Fibroblast of lung (primary cell): ENCODE measurements at regions not wholly inside any gene's neighbourhood (a gene's known extent, or its start where the extent isn't known, plus 50 kb on each side); places are given as distances from the start of the nearest gene placed in this dataset.
"Not testable (repeated sequence)": the region's sequence is repeated elsewhere in the genome, so short reads cannot be mapped to it uniquely, and the experiment has no call there.

ENCODE experiments used
- DNase-seq, 2 donors: peaks; one replicate each; pipeline versions ENCODE4 v3.0.0 to v3.0.0-alpha.2; 2010; ENCODE audit warnings: low read depth in 2 of 2
- H2AFZ ChIP-seq: 2 replicates; pipeline ENCODE4 v1.5.1; 2012; ENCODE audit warnings: low read length, control low read depth, inconsistent platforms
- H3K27ac ChIP-seq: 2 replicates; pipeline ENCODE4 v1.5.1; 2011; ENCODE audit warnings: low read length, control low read depth; ENCODE audit not compliant: insufficient read depth
- H3K27me3 ChIP-seq: 2 replicates; pipeline ENCODE4 v1.5.1; 2011; ENCODE audit warnings: mild to moderate bottlenecking, low read length; ENCODE audit not compliant: control insufficient read depth, insufficient read depth
- H3K36me3 ChIP-seq: 2 replicates; pipeline ENCODE4 v1.5.1; 2011; ENCODE audit warnings: low read length; ENCODE audit not compliant: control insufficient read depth, insufficient read depth
- H3K4me1 ChIP-seq: 2 replicates; pipeline ENCODE4 v1.5.1; 2011; ENCODE audit warnings: low read length; ENCODE audit not compliant: control insufficient read depth, insufficient read depth; ENCODE audit errors: extremely low read depth
- H3K4me2 ChIP-seq: 2 replicates; pipeline ENCODE4 v1.5.1; 2011; ENCODE audit warnings: low read length, control low read depth; ENCODE audit not compliant: insufficient read depth; ENCODE audit errors: extremely low read depth
- H3K4me3 ChIP-seq, 4 experiments: fragments of 200-600 bp in 1 of 4; sonication (generic) in 1 of 4; replicated peaks in 1 of 4; 2 replicates each; pipeline ENCODE4 v1.5.1; 2011 to 2016; ENCODE audit warnings: low read length in 4 of 4, low read depth in 3 of 4, mild to moderate bottlenecking in 3 of 4, control low read depth in 2 of 4, inconsistent platforms in 1 of 4, mixed read lengths in 1 of 4; ENCODE audit not compliant: insufficient read depth in 1 of 4; ENCODE audit errors: control extremely low read depth in 1 of 4
- H3K79me2 ChIP-seq: 2 replicates; pipeline ENCODE4 v1.5.1; 2012; ENCODE audit warnings: mild to moderate bottlenecking, low read length, inconsistent platforms; ENCODE audit not compliant: control insufficient read depth, insufficient read depth
- H3K9ac ChIP-seq: 2 replicates; pipeline ENCODE4 v1.5.1; 2011; ENCODE audit warnings: mild to moderate bottlenecking, low read length, control low read depth; ENCODE audit not compliant: insufficient read depth
- H3K9me3 ChIP-seq: 2 replicates; pipeline ENCODE4 v1.5.1; 2012; ENCODE audit warnings: low read depth, low read length; ENCODE audit not compliant: control insufficient read depth, insufficient read depth
- H4K20me1 ChIP-seq: 2 replicates; pipeline ENCODE4 v1.5.1; 2011; ENCODE audit warnings: low read length; ENCODE audit not compliant: control insufficient read depth, insufficient read depth; ENCODE audit errors: extremely low read depth
- CTCF ChIP-seq, 2 donors: IDR thresholded peaks in 1 of 2; conservative IDR thresholded peaks in 1 of 2; 1 replicate in 1 of 2; 2 replicates in 1 of 2; pipeline ENCODE4 v1.5.1; 2011 to 2012; ENCODE audit warnings: low read length in 2 of 2, control low read depth in 1 of 2, inconsistent platforms in 1 of 2, low read depth in 1 of 2, mild to moderate bottlenecking in 1 of 2
- EZH2 ChIP-seq: IDR thresholded peaks from 2 replicates; pipeline ENCODE4 v1.5.1; 2012; ENCODE audit warnings: low read length, control low read depth, mild to moderate bottlenecking; ENCODE audit errors: missing control alignments

GRCh38 chr6:163698086-163698485 is 283.6 kb downstream of the QKI start:
- H2AFZ ChIP-seq: no peak overlapping the region
- no peak overlapping the region for H3K9ac ChIP-seq
- H3K9me3 ChIP-seq: no peaks in the 10 kb centered on the region
- no peak for DNase-seq
- no peaks in the 10 kb centered on the region for H3K79me2 ChIP-seq
- TF ChIP-seq CTCF (conservative IDR thresholded peaks at IDR 0.05 in 1 of 2, IDR thresholded peaks at IDR 0.05 in 1 of 2; ENCODE audit: low read depth in 1 of 2, low read length in 2 of 2) (no peak), EZH2 (no peak)
- no peaks in the 10 kb centered on the region for H3K36me3 ChIP-seq
- H3K27ac ChIP-seq: no peak overlapping the region
- H4K20me1 ChIP-seq: no peaks in the 10 kb centered on the region
- no peak overlapping the region for H3K4me3 ChIP-seq
- H3K27me3 ChIP-seq: no peaks in the 10 kb centered on the region
- no peaks in the 10 kb centered on the region for H3K4me1 ChIP-seq
- no peak overlapping the region for H3K4me2 ChIP-seq

GRCh38 chr6:163696311-163696710 is 281.8 kb downstream of the QKI start:
- not testable (repeated sequence) for H3K27ac ChIP-seq, H3K9ac ChIP-seq, H3K4me1 ChIP-seq, H3K36me3 ChIP-seq, H3K4me3 ChIP-seq, DNase-seq, H3K79me2 ChIP-seq, H2AFZ ChIP-seq, H3K27me3 ChIP-seq, H3K9me3 ChIP-seq, H4K20me1 ChIP-seq, H3K4me2 ChIP-seq

DNA sequence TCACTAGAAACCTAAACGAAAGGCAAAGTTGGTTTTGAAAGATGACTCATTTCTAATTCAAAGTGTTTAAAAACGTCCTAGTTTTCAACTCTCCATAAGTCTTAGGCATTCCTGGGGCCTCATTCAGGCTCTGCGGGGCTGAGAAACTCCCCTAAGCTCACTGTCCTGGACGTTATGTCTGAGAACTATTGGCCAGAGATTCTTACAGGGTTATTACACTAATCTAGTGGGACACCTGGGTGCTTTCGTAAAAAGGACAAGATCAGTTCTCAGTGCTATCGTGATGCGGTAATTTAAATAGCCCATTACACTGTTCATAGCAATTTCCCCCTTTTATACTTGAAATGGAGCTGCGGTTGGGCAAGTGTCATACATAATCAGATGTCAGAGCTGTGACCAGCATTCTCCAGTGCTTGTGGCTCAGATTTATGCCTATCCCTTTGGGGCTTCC is 280.9 kb downstream of the QKI start:
- Histone ChIP-seq H3K9me3 (no peaks in the 10 kb centered on the region), H3K4me3 (no peak overlapping the region), H3K27ac (no peak overlapping the region), H3K4me1 (no peaks in the 10 kb centered on the region), H3K27me3 (no peaks in the 10 kb centered on the region), H3K9ac (no peak overlapping the region), H3K79me2 (no peaks in the 10 kb centered on the region), H3K4me2 (no peak overlapping the region), H3K36me3 (no peaks in the 10 kb centered on the region), H2AFZ (no peak overlapping the region), H4K20me1 (no peaks in the 10 kb centered on the region)
- TF ChIP-seq CTCF (conservative IDR thresholded peaks at IDR 0.05 in 1 of 2, IDR thresholded peaks at IDR 0.05 in 1 of 2; ENCODE audit: low read depth in 1 of 2, low read length in 2 of 2) (no peak), EZH2 (no peak)
- no peak for DNase-seq
